Calu3 (cell line): ENCODE measurements at regions not wholly inside any gene's neighbourhood (a gene's known extent, or its start where the extent isn't known, plus 50 kb on each side); places are given as distances from the start of the nearest gene placed in this dataset.

Source experiments
- BruUV-seq: library from RNA; stranded (reverse); fragments of 400-500 nt; replicated peaks from 2 replicates; lab custom pipeline; 2021; lab: Mats Ljungman, UMichigan
- CTCF ChIA-PET: fragments of 300-600 bp; sonication (Branson Sonifier 250); formaldehyde crosslinking; loops from one replicate; lab custom pipeline; 2022; ENCODE audit warnings: antibody characterized with exemption; lab: Charles Lee
- DNase-seq: peaks from one replicate; pipeline ENCODE4 v3.0.0; 2022
- H3K27ac Mint-ChIP-seq: one replicate; pipeline ENCODE4 v1.8.0; 2022; ENCODE audit warnings: mixed read lengths; ENCODE audit not compliant: unreplicated experiment
- H3K27me3 Mint-ChIP-seq: one replicate; pipeline ENCODE4 v1.8.0; 2022; ENCODE audit warnings: mixed read lengths; ENCODE audit not compliant: unreplicated experiment
- H3K36me3 Mint-ChIP-seq: one replicate; pipeline ENCODE4 v1.8.0; 2022; ENCODE audit warnings: mild to moderate bottlenecking, moderate library complexity, mixed read lengths; ENCODE audit not compliant: insufficient read depth, unreplicated experiment
- H3K4me1 Mint-ChIP-seq: one replicate; pipeline ENCODE4 v1.8.0; 2022; ENCODE audit warnings: mild to moderate bottlenecking, low read depth, mixed read lengths; ENCODE audit not compliant: unreplicated experiment
- H3K4me3 Mint-ChIP-seq: one replicate; pipeline ENCODE4 v1.8.0; 2022; ENCODE audit warnings: mild to moderate bottlenecking, low read depth, moderate library complexity, mixed read lengths; ENCODE audit not compliant: unreplicated experiment
- H3K9me3 Mint-ChIP-seq: one replicate; pipeline ENCODE4 v1.8.0; 2022; ENCODE audit warnings: low read depth, mixed read lengths; ENCODE audit not compliant: unreplicated experiment
- intact Hi-C: fragments of 100-400 bp; cut with micrococcal nuclease; formaldehyde crosslinking; loops from one replicate; pipeline ENCODE4 v1.10.0; 2022; ENCODE audit not compliant: unreplicated experiment
- TF ChIP-seq, protein P1 (sequence below): fragments of 200-600 bp; IDR thresholded peaks from one replicate; pipeline ENCODE4 v1.8.0; 2022; ENCODE audit warnings: antibody characterized with exemption; ENCODE audit not compliant: unreplicated experiment

DNA sequence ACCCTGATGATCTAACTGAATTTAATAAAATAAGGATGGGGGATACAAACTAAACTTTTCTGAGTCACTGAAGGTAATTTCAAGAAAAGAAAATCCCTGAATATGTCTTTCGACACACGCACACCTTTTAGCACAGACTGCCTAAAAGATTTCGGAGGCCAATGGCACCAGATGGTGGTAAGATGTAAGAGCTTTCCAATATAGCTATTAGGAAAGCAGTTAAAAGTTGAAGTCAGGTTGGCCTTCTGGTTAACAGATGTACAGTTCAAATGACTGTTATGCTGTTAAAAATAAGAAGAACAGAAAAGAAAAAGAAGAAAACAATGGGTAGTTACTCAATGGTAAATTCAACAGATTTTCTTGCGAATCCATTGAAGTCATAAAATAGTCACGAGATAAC, 80.7 kb upstream of the KRR1 start:
- H3K9me3 Mint-ChIP-seq = peaks cover 11% of the 10 kb centered on the region

DNA sequence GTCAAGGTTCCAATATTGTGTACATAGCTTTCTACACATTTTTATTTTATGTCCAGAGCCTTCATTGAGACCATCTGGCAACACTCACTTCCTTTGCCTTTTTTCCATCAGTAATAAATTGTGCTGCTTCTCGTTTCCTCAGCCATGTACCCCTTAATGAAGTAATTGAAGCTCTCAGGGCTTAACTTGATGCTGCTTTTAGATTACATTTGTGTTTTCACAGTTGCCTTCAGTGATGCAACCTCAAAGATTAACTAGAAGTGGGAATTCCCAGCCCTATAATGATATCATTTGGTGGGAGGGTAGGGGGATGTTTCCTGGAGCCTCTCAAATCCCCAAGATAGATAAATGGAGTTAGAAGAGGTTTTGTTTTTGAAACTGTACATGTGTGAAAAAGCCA, 80.2 kb upstream of the KRR1 start:
- Mint-ChIP-seq H3K27ac (no peak overlapping the region), H3K4me1 (no peaks in the 10 kb centered on the region), H3K4me3 (no peak overlapping the region), H3K9me3 (peaks cover 11% of the 10 kb centered on the region), H3K36me3 (no peaks in the 10 kb centered on the region), H3K27me3 (no peaks in the 10 kb centered on the region)
- CTCF ChIA-PET = no interaction called here
- intact Hi-C loops = no loop called here
- BruUV-seq = no TSS peak
- no peak for DNase-seq
- TF ChIP-seq, protein P1, sequence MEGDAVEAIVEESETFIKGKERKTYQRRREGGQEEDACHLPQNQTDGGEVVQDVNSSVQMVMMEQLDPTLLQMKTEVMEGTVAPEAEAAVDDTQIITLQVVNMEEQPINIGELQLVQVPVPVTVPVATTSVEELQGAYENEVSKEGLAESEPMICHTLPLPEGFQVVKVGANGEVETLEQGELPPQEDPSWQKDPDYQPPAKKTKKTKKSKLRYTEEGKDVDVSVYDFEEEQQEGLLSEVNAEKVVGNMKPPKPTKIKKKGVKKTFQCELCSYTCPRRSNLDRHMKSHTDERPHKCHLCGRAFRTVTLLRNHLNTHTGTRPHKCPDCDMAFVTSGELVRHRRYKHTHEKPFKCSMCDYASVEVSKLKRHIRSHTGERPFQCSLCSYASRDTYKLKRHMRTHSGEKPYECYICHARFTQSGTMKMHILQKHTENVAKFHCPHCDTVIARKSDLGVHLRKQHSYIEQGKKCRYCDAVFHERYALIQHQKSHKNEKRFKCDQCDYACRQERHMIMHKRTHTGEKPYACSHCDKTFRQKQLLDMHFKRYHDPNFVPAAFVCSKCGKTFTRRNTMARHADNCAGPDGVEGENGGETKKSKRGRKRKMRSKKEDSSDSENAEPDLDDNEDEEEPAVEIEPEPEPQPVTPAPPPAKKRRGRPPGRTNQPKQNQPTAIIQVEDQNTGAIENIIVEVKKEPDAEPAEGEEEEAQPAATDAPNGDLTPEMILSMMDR = no peak

More for the DNA sequence above, 80.7 kb upstream of the KRR1 start:
- no TSS peak for BruUV-seq
- Mint-ChIP-seq H3K36me3 (no peaks in the 10 kb centered on the region), H3K27ac (no peak overlapping the region), H3K4me1 (no peaks in the 10 kb centered on the region), H3K4me3 (no peak overlapping the region), H3K27me3 (no peaks in the 10 kb centered on the region)
- CTCF ChIA-PET = no interaction called here
- TF ChIP-seq, protein P1 = no peak
- intact Hi-C loops = no loop called here
- no peak for DNase-seq

DNA sequence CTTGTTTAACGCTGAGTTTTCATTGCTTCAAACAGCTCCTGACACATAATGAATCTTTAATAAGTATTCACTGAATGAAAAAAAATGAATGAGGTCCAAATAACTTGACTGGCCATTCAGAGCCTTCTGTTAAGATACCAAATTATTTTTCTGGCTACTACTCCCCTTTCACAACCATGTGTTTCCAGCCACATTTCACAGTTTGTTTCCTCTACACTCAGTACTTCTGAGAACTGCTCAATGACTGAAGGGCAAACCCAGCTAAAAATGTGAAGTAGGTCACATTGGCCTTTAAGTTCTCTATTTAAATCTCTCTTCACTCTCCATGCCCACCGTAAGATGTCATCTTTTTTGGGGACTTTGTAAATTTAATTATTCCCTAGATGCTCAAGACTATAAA, 78.4 kb upstream of the KRR1 start:
- no peaks in the 10 kb centered on the region for H3K36me3 Mint-ChIP-seq
- CTCF ChIA-PET = no interaction called here
- no peaks in the 10 kb centered on the region for H3K27me3 Mint-ChIP-seq
- H3K4me1 Mint-ChIP-seq = peaks cover 13% of the 10 kb centered on the region
- intact Hi-C loops = no loop called here
- peaks cover 7% of the 10 kb centered on the region for H3K9me3 Mint-ChIP-seq
- TF ChIP-seq, protein P1 = no peak
- no peak for DNase-seq
- H3K4me3 Mint-ChIP-seq = no peak overlapping the region
- H3K27ac Mint-ChIP-seq = no peak overlapping the region
- no TSS peak for BruUV-seq

DNA sequence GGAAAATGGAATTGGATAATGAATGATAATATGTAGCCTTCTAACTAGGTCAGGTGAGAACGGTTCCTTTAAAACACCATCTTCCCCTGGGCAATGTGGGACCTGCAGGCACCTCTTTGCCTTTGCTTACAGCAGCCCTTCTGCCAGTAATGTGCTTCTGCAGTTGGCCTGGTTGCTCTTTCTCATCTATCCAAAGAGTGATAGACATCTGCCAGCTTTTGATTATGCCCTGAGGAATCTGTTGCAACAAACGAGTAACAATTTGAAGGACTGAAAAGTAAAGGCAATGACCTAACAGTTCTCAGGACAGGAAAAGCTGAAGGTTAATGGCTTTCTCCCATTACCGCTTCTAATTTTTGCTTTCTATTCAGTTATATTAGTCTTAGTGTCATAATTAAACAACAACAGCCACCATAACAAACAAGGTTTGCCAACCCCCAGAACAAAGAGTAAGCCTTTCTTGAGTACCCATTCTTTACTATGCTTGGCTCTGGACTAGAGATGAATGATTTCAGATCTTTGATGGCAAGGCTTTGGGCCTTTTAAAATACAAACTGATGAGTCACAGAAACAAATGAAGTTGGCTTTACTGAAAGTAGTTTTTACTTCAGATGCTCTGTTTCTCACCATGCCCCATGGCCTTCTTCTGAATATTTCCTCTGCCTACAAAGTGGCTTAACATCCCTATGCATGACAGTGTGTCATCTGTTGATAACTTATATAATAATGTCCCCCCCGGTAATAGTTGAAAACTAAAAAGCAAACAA, 76.1 kb upstream of the KRR1 start:
- Mint-ChIP-seq H3K4me3 (no peak overlapping the region), H3K27ac (no peak overlapping the region), H3K9me3 (peaks cover 6% of the 10 kb centered on the region), H3K36me3 (no peaks in the 10 kb centered on the region), H3K4me1 (peaks cover 13% of the 10 kb centered on the region), H3K27me3 (no peaks in the 10 kb centered on the region)
- no peak for DNase-seq
- TF ChIP-seq, protein P1 = no peak
- intact Hi-C loops = no loop called here
- BruUV-seq = no TSS peak
- CTCF ChIA-PET = no interaction called here
